SH-SY5Y (cell line): ENCODE measurements at regions not wholly inside any gene's neighbourhood (a gene's known extent, or its start where the extent isn't known, plus 50 kb on each side); places are given as distances from the start of the nearest gene placed in this dataset.

Source experiments
- GATA2 ChIP-seq: IDR thresholded peaks from 2 replicates; pipeline ENCODE4 v1.6.1; 2011; ENCODE audit warnings: mild to moderate bottlenecking, low read depth, low read length
- GATA3 ChIP-seq: IDR thresholded peaks from 2 replicates; pipeline ENCODE4 v1.6.1; 2011; ENCODE audit warnings: low read depth, mild to moderate bottlenecking, low read length, moderate library complexity

DNA sequence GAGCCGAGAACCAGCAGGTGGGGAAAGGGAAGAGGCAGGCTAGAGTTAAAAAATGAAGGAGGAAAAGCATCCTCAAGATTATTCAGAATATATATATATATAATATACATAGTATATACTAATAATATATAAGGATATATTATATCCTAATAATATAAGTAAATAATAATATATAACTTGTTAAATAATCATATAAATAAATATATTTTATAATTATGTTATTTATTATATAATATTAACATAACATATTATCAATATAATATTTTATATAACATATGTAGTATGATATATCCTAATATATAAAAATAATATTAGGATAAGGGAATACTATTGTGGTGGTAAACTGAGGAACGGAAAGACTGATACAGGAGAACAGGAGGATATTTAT lies 171.8 kb downstream of the TRIM27 start:
- TF ChIP-seq GATA2 (no peak), GATA3 (no peak)
